Calu3 (cell line): ENCODE measurements at regions not wholly inside any gene's neighbourhood (a gene's known extent, or its start where the extent isn't known, plus 50 kb on each side); places are given as distances from the start of the nearest gene placed in this dataset.
A peak's percentile ranks its signal among the peaks of the same experiment; 100 is the strongest.

Source experiments
- BruUV-seq: library from RNA; stranded (reverse); fragments of 400-500 nt; replicated peaks from 2 replicates; lab custom pipeline; 2021; lab: Mats Ljungman, UMichigan
- CTCF ChIA-PET: fragments of 300-600 bp; sonication (Branson Sonifier 250); formaldehyde crosslinking; loops from one replicate; lab custom pipeline; 2022; ENCODE audit warnings: antibody characterized with exemption; lab: Charles Lee
- DNase-seq: peaks from one replicate; pipeline ENCODE4 v3.0.0; 2022
- H3K27ac Mint-ChIP-seq: one replicate; pipeline ENCODE4 v1.8.0; 2022; ENCODE audit warnings: mixed read lengths; ENCODE audit not compliant: unreplicated experiment
- H3K27me3 Mint-ChIP-seq: one replicate; pipeline ENCODE4 v1.8.0; 2022; ENCODE audit warnings: mixed read lengths; ENCODE audit not compliant: unreplicated experiment
- H3K36me3 Mint-ChIP-seq: one replicate; pipeline ENCODE4 v1.8.0; 2022; ENCODE audit warnings: mild to moderate bottlenecking, moderate library complexity, mixed read lengths; ENCODE audit not compliant: insufficient read depth, unreplicated experiment
- H3K4me1 Mint-ChIP-seq: one replicate; pipeline ENCODE4 v1.8.0; 2022; ENCODE audit warnings: mild to moderate bottlenecking, low read depth, mixed read lengths; ENCODE audit not compliant: unreplicated experiment
- H3K4me3 Mint-ChIP-seq: one replicate; pipeline ENCODE4 v1.8.0; 2022; ENCODE audit warnings: mild to moderate bottlenecking, low read depth, moderate library complexity, mixed read lengths; ENCODE audit not compliant: unreplicated experiment
- H3K9me3 Mint-ChIP-seq: one replicate; pipeline ENCODE4 v1.8.0; 2022; ENCODE audit warnings: low read depth, mixed read lengths; ENCODE audit not compliant: unreplicated experiment
- CTCF ChIP-seq: fragments of 200-600 bp; IDR thresholded peaks from one replicate; pipeline ENCODE4 v1.8.0; 2022; ENCODE audit warnings: antibody characterized with exemption; ENCODE audit not compliant: unreplicated experiment
- intact Hi-C: fragments of 100-400 bp; cut with micrococcal nuclease; formaldehyde crosslinking; loops from one replicate; pipeline ENCODE4 v1.10.0; 2022; ENCODE audit not compliant: unreplicated experiment

GRCh38 chr11:23100726-23101125 lies 240.5 kb upstream of the CCDC179 start:
- intact Hi-C loops: no loop called here
- Mint-ChIP-seq H3K27me3 (no peaks in the 10 kb centered on the region), H3K36me3 (no peaks in the 10 kb centered on the region), H3K4me1 (no peaks in the 10 kb centered on the region), H3K9me3 (no peaks in the 10 kb centered on the region), H3K27ac (no peak overlapping the region), H3K4me3 (no peak overlapping the region)
- no peak for DNase-seq
- CTCF ChIA-PET: no interaction called here
- TF ChIP-seq CTCF: no peak
- BruUV-seq: no TSS peak

- no peak overlapping the region for H3K4me3 Mint-ChIP-seq
- TF ChIP-seq CTCF: no peak
- no peaks in the 10 kb centered on the region for H3K4me1 Mint-ChIP-seq
- H3K36me3 Mint-ChIP-seq: no peaks in the 10 kb centered on the region
- intact Hi-C loops: no loop called here
- BruUV-seq: no TSS peak
- no peak for DNase-seq
- H3K27ac Mint-ChIP-seq: no peak overlapping the region
- CTCF ChIA-PET: no interaction called here
- no peaks in the 10 kb centered on the region for H3K27me3 Mint-ChIP-seq
- no peaks in the 10 kb centered on the region for H3K9me3 Mint-ChIP-seq
These were observed 243.1 kb upstream of the CCDC179 start for GRCh38 chr11:23103416-23103815.

- no peak for DNase-seq
- H3K36me3 Mint-ChIP-seq: peaks cover 5% of the 10 kb centered on the region
- H3K4me3 Mint-ChIP-seq: no peak overlapping the region
- H3K27me3 Mint-ChIP-seq: no peaks in the 10 kb centered on the region
- TF ChIP-seq CTCF: no peak
- peaks cover 28% of the 10 kb centered on the region for H3K4me1 Mint-ChIP-seq
- BruUV-seq: no TSS peak
- CTCF ChIA-PET: no interaction called here
- H3K27ac Mint-ChIP-seq: no peak overlapping the region
- intact Hi-C loops: loop anchor here (5.0 kb wide), 3 partner anchors 89 to 1276 kb away; no protein-coding TSS in a partner anchor
- H3K9me3 Mint-ChIP-seq: peaks cover 2% of the 10 kb centered on the region
These were observed 251.3 kb upstream of the CCDC179 start for GRCh38 chr11:23111527-23111926.

DNA sequence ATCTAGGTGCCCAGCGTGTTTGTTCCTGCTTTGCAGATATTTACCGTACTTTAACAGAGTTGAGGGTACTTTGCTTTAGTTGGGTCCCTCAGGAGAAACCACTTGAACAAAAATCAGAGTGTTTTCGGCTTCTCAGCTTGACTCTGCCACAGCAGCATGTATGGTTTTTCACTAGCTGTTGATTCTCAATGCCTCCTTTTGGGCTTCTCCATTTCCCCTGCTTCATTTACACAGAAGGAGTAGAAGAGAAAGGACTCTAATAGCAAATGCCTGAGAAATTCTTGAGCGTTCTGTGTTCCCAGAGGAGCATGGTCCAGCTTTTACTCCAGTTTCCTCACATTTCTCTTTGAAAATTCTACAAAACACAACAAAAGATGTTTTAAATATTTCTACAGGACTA lies 252.1 kb upstream of the CCDC179 start:
- Mint-ChIP-seq H3K27ac (peak overlapping the region; percentile 26), H3K27me3 (no peaks in the 10 kb centered on the region), H3K4me1 (peaks cover 28% of the 10 kb centered on the region), H3K9me3 (peaks cover 2% of the 10 kb centered on the region), H3K36me3 (peaks cover 5% of the 10 kb centered on the region), H3K4me3 (no peak overlapping the region)
- BruUV-seq: no TSS peak
- DNase-seq: no peak
- CTCF ChIA-PET: interaction anchor here (1.6 to 2.6 kb wide), 3 partner anchors 91 to 1274 kb away, joined by 5 to 12 read pairs (median 10); no protein-coding TSS in a partner anchor
- TF ChIP-seq CTCF: no peak
- intact Hi-C loops: loop anchor here (2.0 to 5.0 kb wide), 4 partner anchors 90 to 1275 kb away; no protein-coding TSS in a partner anchor
